ENCODE measurements at regions not wholly inside any gene's neighbourhood (a gene's known extent, or its start where the extent isn't known, plus 50 kb on each side); places are given as distances from the start of the nearest gene placed in this dataset.

DNA sequence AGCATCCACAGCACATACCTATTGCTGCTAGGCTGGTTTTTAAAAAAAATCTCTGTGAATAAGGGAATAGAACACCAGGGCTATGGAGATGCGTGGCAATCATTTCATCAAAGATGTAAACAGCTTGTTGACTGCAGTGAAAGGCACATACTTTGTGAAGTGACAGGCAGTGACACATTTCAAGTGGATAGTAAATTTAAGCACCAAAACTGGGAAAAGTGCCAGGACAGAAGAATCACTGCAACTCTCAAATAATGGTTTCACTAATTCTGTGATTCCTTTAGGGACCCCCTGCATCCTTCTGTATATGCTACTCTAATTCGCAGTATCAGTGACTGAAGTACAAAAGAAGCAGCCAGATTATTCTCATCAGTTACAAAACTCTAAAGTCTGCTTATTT lies 145.2 kb upstream of the KLF14 start:
- TF ChIP-seq, protein P1, sequence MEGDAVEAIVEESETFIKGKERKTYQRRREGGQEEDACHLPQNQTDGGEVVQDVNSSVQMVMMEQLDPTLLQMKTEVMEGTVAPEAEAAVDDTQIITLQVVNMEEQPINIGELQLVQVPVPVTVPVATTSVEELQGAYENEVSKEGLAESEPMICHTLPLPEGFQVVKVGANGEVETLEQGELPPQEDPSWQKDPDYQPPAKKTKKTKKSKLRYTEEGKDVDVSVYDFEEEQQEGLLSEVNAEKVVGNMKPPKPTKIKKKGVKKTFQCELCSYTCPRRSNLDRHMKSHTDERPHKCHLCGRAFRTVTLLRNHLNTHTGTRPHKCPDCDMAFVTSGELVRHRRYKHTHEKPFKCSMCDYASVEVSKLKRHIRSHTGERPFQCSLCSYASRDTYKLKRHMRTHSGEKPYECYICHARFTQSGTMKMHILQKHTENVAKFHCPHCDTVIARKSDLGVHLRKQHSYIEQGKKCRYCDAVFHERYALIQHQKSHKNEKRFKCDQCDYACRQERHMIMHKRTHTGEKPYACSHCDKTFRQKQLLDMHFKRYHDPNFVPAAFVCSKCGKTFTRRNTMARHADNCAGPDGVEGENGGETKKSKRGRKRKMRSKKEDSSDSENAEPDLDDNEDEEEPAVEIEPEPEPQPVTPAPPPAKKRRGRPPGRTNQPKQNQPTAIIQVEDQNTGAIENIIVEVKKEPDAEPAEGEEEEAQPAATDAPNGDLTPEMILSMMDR (conservative IDR thresholded peaks at IDR 0.05 in 1 of 2, IDR thresholded peaks at IDR 0.05 in 1 of 2; ENCODE audit: low read depth in 1 of 2, low read length in 2 of 2), result no peak
- TF ChIP-seq EZH2 (IDR thresholded peaks at IDR 0.05; ENCODE audit: low read length, missing control alignments), result no peak
